Posterior cingulate gyrus (tissue), 11 donors: ENCODE measurements at regions not wholly inside any gene's neighbourhood (a gene's known extent, or its start where the extent isn't known, plus 50 kb on each side); places are given as distances from the start of the nearest gene placed in this dataset.
"Not testable (repeated sequence)": the region's sequence is repeated elsewhere in the genome, so short reads cannot be mapped to it uniquely, and the experiment has no call there.

Experiments used
- DNase-seq, 10 donors: peaks; one replicate each; pipeline versions ENCODE4 v3.0.0 to v3.0.0-alpha.2; 2020 to 2021; ENCODE audit warnings: mixed read lengths in 3 of 10
- intact Hi-C: fragments of 100-400 bp; cut with DNase I; formaldehyde crosslinking; loops from one replicate; pipeline ENCODE4 v1.15.1; 2023

DNA sequence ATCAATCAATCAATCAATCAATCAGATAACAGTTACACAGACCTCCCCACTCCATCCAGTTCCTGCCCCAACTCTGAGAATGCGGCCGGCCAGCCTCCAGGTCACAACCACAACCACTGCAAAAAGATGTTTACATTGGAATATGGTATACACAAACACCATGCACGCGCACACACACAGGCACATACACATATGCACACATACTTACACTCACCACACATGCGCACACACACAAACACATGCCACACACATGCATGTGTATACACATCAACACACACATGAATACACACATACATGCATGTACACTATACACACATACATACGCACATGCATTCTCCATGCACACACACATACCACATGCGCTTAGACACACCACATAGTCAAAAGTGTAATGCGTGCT lies 131.1 kb downstream of the PXDC1 start:
- DNase-seq, result no peak
- intact Hi-C loops, result no loop called here

DNA sequence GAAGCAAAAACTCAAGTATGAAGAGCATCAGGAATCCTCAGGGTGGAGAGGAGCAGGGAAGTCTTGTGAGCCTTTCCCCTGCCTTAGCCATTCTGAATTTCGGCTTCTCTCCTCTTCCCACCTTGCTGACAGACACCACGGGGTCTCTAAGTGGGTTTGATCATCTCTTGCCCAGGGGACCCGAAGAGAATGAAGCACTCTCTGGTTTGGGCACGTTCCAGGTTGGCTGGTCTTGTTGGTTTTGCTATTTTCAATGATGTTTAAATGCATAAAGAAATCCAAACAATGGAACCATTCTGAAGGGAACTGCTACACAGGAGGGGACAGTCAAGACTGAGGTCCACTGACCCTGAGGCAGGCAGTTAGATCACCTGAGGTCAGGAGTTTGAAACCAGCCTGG lies 131.7 kb downstream of the PXDC1 start:
- no peak for DNase-seq
- intact Hi-C loops, result loop anchor here (5.0 kb wide), 1 partner anchor 388 kb away; no protein-coding TSS in a partner anchor

DNA sequence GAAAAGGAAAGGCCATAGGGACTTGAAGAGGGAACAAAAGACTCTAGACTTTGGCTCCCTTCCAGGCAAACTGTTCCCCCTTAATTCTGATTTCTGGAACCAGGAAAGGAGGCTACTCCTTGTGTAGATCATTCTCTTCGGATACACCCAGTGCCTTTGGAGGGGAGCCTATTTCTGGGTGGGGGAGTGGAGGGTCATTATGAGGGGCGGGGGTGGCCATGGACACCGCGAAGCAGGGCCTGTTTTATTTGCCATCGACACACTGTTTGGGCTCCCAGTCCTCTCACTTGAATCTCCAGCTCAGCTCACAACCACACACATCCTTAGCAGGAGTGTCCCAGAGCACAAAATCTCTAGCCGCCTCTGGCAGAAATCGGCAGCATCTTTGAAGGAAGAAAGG lies 132.3 kb downstream of the PXDC1 start:
- no peak for DNase-seq
- intact Hi-C loops, result loop anchor here (5.0 kb wide), 1 partner anchor 388 kb away; no protein-coding TSS in a partner anchor

DNA sequence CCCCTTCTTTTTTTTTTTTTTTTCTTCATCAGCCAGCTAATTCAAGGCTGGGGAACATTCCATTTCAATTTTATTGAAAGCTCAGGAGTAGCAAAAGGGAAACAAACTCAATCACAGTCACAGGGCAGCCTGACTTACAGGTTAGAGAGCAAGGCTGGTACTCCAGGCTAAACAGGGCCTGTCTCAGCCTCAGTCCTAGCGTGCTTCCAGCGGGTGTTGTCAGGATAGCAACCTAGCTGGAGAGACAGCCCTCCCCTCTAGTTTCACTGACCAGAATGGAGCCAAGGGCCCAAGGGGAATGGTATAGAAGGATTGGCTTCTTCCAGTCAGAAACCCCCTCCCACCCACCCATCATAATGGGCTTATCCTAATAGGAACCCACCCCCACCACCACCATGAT lies 132.9 kb downstream of the PXDC1 start:
- no peak for DNase-seq
- intact Hi-C loops, result loop anchor here (5.0 kb wide), 1 partner anchor 389 kb away; no protein-coding TSS in a partner anchor

DNA sequence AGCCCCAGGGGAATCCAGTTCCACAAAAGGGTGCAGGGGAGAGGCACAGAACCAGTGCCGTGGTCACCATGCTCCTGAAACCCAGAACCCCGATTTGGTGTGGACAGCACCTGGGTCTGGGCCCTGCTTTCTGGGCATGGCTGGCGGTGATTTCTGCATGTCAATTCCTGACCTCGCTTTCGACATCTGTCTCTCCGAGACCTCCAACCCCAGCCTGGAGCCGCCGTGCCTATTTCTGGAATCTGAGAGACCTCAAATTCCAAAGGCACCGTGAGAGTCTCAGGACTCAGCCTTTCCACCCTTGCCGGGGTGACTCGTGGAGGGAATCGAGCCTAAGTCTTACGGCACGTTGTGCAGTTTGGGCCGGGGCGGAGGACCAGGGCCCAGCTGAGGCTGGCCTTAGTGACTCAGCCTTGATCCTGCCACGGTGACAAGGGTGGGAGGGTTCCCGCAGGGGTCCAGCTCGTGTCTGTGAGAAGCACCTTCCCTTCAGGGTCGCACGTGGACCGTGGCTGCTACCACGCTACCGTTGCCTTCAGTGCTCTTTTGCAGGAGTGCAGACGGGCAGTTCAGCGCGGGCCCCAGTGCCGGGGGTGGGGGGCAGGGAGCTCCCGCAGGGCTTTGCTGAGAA lies 133.7 kb downstream of the PXDC1 start:
- no peak for DNase-seq
- intact Hi-C loops, result loop anchor here (5.0 kb wide), 1 partner anchor 390 kb away; no protein-coding TSS in a partner anchor

DNA sequence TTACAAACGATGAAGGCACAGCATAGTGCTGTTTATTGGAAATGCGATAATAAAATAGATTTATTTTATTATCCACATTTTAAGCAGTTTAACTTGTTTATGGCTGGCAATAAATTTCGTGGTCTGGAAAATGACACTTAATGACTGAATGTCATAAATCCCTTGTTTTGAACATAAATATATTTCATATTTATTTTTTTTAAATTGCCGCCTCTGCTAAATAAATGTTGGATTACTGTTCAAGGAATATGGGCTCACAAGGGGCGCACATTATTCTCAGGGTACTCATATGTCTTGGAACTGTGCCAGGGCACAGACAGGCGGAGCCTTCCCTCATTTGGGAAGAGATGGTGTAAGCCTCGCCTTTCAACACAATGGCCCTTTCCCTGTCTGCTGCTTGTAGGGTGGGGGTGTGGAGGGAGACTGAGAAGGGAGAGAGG lies 134.3 kb downstream of the PXDC1 start:
- intact Hi-C loops, result loop anchor here (5.0 kb wide), 1 partner anchor 390 kb away; no protein-coding TSS in a partner anchor
- DNase-seq, result no peak

DNA sequence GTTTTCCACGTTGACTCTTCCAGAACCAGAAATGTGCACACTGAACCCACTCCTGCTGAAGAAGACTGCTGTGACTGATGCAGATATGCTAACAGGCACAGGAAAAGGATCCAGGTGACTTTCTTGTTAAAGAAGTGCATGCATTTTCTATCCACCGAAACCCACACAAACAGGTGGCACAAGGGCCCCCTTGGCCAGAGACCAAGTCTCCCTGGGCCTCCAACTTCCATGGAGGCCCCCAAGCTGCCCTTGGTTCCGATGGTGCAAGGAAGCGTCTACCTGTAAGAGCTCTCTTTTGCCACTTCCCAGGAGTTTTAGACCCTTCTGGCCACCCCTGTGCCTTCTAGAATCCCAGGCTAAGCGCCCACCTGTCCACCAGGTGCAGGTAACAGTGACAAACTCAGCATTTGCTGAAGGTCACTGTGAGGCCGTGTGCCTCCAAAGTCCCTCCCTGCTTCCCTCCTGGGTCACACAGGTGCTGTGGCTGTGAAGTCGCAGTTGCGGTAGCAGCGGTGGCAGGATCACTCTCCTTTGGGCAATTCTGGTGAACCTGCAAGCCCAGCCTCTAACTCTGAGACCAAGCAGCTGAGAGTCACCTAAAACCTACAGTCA lies 134.8 kb downstream of the PXDC1 start:
- intact Hi-C loops, result loop anchor here (5.0 kb wide), 1 partner anchor 391 kb away; no protein-coding TSS in a partner anchor
- DNase-seq, result no peak

DNA sequence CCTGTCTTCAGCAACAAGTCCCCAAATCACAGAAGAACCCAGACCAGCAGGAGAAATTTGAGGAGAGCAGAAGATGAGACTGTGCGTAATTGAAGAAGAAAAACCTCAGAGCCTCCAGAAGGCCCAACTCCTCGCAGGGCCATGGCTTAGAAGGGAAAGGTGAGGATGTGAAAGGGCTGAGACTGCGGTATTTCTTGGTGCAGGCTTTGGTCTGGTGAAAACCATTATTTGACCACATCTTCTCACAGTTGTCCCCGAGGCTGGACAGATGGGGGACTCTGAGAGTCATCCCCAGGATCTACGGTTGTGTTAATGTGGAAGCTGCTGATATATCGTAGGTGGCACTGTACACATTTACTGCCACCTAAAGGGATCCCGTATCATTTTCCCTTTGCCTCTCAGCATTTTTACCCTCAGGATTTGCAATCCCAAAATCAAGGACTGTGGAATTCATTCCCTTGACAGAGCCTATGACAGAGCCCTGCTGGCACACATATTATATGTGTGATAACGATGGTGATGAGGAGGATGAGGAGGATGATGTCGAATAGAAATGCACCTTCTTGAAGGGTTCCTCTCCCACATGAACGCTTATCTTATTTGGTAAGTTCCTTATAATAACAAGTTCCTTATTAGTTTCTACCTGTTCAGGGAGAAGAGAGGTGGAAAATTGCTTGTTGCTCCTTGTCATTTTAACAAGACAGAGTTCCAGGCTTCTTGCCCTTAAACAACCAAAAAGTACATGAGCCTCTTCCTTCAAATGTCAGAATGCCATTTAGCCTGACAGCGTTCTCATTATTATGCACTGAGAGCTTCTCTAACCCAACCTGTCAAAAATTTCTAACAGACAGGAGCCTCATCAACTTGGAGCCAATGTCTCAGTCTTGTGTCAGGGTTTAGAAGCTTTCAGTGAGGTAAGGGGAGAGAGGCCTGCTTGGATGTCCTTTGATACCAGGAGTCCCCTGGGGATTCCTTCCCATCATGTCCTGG lies 135.8 kb downstream of the PXDC1 start:
- no peak for DNase-seq
- intact Hi-C loops, result loop anchor here (5.0 kb wide), 1 partner anchor 392 kb away; no protein-coding TSS in a partner anchor

DNA sequence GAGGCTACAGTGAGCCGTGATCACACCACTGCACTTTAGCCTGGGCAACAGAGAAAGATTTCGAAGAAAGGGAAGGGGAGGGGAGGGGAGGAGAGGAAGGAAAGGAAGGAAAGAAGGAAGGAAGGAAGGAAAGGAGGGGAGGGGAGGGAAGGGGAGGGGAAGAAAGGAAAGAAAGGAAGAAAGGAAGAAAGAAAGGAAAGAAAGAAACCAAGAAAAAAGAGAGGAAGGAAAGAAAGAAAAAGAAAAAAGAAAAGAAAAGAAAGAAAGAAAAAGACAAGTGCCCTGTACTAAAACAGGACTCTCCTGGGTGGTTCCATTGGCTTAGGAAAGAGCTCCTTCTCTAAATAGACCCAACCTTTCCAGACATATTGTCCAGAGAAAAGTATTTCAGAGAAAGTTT lies 136.6 kb downstream of the PXDC1 start:
- intact Hi-C loops, result loop anchor here (5.0 kb wide), 1 partner anchor 392 kb away; no protein-coding TSS in a partner anchor
- DNase-seq, result no peak

DNA sequence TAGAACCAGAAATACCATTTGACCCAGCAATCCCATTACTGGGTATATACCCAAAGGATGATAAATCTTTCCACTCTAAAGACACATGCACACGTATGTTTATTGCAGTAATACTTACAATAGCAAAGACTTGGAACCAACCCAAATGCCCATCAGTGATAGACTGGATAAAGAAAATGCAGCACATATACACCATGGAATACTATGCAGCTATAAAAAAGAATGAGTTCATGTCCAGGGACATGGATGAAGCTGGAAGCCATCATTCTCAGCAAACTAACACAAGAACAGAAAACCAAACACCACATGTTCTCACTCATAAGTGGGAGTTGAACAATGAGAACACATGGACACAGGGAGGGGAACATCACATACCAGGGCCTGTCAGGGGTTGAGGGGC lies 137.9 kb downstream of the PXDC1 start:
- intact Hi-C loops, DNase-seq: not testable (repeated sequence)

DNA sequence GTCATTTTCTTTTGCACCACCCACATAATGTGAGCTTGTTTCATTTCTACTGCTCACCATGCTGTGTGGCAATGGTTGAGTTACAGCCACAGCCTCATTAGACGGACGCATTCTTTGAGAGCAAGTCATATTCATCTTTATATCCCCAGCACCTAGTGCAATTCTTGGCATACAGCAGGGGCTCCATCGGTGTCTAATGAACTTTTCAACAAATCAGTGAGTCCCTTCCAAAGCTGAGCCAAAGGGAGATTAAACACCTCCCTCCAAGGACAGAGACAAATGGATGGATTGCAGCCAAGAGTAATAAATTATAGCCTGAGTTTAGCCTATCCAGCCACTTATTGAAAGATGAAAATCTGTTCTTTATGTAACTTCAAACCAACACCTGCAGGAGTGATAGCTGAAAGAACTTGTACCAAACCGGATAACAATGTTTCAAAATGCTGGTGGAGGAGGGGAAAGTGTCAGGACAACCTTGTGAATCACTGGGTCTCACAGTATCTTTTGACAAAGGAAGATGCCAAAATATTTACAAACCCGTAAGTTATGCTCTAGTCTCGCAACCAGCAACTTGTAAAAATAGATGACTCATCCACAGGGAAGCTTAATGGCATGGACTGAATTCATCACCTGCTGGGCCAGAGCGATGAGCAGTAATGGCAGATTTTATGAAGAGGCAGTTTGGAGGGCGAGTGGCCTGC lies 139.0 kb downstream of the PXDC1 start:
- no peak for DNase-seq
- intact Hi-C loops, result no loop called here

DNA sequence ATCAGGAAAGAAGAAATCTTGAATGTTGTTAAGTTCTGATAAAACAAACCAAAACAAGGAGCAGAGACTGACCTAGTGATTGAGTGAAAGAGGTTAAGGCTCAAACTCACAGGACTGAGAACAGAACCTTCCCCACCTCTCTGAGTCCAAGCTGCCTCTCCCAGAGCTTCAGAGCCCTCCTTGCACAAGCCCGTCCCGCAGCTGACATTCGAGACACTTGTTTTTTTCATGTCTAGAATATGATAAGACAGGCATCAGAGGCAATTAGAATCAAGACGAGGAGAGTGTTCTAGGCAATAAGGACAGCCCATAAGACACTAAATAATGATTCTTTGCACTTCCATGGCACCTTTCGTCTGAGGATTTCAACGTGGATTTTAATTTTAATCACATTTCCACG lies 140.6 kb downstream of the PXDC1 start:
- DNase-seq, result no peak
- intact Hi-C loops, result no loop called here

DNA sequence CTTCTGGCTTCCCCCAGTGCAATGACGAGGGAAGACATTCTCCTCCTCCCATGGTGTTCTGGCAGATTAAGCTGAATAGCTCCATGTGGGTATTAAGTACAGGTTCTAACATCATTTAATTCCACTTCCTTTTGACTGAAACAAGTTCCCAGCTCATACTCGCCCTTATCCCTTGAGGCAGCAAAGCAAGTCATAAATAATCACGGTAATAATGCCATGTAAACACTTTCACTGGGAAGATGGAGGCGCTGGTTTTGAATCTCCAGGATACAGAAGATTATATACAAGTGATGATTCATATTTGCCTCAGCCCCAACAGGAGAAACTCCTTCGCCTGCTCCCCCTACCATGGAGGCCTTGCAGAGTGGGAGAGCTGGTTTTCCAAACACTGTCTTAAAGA lies 141.3 kb downstream of the PXDC1 start:
- DNase-seq, result no peak
- intact Hi-C loops, result no loop called here

DNA sequence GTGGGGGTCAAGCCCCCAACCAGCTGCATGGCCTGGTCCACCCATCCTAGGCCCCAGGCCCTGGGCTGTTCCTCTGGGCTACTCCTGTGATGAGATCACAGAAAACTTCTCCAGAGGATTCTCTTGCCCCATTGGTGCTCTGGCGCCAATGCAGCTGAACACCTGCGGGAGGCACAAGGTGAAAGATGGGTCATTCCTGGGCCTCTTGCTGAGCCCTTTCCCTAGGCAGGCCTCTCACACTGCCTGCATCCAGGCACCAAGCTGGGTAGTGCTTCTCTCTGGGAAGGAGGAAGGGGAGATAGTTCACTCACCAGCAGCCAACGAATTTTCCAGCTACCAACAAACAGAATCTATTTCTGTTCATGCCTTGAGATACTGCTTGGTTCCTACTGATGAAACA lies 142.1 kb downstream of the PXDC1 start:
- intact Hi-C loops, result no loop called here
- DNase-seq, result no peak

DNA sequence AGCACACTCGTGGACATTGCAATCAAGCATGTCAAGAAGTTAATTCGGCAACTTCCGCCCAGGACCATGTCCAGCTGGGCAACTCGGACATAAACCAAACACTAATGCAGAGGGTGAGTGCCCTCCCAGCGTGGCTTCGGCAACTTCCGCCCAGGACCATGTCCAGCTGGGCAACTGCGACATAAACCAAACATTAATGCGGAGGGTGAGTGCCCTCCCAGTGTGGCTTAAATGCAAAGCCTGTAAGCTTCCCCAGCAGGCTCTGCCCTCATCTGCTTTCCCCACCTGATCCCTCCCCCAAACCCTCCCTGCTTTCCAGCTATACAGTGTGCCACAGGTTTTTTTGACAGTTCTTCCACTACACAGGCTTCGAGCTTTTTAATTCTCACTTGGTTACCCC lies 143.4 kb downstream of the PXDC1 start:
- DNase-seq, result no peak
- intact Hi-C loops, result no loop called here

DNA sequence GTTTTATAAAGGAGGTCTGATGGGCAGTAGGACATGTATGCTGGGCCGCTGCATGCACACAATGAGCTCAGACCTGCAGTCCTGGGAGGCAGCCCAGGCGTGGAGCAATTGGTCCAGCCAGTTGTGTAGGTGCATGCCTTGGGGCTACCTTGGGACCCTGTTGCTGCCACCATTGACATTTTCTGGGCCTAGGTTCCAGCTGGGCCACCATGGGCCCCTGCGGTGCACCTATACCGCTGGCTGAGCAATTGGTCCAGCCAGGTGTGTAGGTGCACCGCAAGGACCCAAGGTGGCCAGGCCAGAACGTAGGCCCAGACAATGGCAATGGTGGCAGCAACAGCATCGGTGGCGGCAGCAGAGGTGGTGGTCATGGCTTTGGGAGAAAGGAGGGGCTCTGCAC lies 143.9 kb downstream of the PXDC1 start:
- no peak for DNase-seq
- intact Hi-C loops, result no loop called here

DNA sequence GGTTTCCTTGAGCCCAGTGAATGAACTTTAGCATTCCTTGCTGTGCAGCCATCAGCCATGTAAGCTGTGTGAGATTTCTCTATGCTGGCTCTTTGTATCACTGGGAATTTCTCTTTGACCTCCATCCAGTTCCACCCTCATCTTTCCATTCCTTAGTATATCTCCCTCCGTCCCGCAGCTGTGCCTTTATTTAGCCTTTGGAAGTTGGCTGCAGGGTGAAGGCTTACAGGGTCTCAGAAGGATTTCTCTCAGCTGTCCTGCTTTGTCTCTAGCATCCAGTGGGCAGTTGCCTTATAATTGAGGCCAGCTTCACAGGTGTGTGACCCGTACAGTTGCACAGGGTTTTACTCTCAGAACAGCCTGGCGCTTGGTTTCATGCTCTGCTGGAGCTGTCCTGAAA lies 144.3 kb downstream of the PXDC1 start:
- no peak for DNase-seq
- intact Hi-C loops, result no loop called here

DNA sequence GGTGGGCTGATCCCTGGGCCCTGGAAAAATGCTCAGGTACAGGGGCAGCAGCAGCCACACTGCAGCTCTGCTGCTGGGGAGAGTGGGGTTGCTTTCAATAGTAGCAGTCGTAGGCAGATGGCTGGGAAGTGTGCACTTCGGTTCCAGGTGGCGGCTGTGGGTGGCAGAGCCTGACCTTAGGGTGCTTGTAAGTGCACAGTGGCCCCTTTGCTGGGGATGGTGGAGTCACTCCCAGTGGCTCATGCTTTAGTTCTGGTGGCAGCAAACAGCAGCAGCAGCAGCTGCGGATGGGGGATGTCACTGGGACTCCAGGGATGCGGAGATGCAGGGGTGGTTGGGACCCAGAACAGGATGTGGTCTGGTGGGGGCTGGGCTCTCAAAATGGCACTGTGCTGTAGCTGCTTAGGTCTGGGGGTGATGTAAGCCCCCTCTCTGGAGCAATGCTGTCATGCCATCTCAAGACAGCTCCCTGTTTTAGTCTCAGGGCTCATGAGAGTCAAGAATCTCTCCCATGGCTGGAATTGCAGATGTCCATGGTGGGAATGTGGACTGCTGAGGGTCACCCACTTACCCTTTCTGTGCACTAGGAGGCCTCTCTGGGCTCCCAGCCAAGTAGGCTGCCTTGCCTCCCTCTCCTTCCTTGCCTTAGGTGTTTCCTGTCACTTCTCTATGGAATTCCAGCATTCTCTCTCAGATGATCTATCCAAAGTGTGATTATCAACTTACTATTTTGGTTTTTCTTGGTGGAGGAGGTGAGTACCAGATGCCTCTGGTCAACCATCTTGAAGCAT lies 146.7 kb upstream of the SLC22A23 start:
- intact Hi-C loops, result no loop called here
- no peak for DNase-seq

DNA sequence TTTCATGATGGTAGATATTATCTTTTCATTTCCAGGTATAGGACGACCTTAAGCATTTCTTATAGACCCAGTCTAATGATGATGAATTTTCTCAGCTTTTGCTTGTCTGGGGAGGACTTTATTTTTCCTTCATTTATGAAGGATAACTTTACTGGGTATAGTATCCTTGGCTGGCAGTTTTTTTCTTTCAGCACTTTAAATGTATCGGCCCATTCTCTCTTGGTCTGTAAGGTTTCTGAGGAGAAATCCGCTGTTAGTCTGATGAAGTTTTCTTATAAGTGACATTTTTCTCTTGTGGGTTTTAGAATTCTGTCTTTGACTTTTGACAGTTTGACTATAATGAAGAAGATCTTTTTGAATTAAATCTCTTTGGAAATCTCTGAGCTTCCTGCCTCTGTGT lies 144.7 kb upstream of the SLC22A23 start:
- DNase-seq, result no peak
- intact Hi-C loops, result no loop called here
